ENCODE measurements at regions not wholly inside any gene's neighbourhood (a gene's known extent, or its start where the extent isn't known, plus 50 kb on each side); places are given as distances from the start of the nearest gene placed in this dataset.
"Not testable (repeated sequence)": the region's sequence is repeated elsewhere in the genome, so short reads cannot be mapped to it uniquely, and the experiment has no call there.

GRCh38 chr6:100093405-100093804 is 99.4 kb upstream of the MCHR2 start:
- no peak for DNase-seq (ENCODE audit: low spot score)

- no peak for DNase-seq (ENCODE audit: low spot score)
Observed at GRCh38 chr6:100088009-100088408, 94.0 kb upstream of the MCHR2 start.

- DNase-seq (ENCODE audit: low spot score) = no peak
Observed at GRCh38 chr6:100084991-100085364, 91.0 kb upstream of the MCHR2 start.

- DNase-seq (ENCODE audit: low spot score) = no peak
Observed at GRCh38 chr6:100084316-100084990, 90.4 kb upstream of the MCHR2 start.

- no peak for DNase-seq (ENCODE audit: low spot score)
Observed at GRCh38 chr6:100078509-100078908, 84.5 kb upstream of the MCHR2 start.

DNA sequence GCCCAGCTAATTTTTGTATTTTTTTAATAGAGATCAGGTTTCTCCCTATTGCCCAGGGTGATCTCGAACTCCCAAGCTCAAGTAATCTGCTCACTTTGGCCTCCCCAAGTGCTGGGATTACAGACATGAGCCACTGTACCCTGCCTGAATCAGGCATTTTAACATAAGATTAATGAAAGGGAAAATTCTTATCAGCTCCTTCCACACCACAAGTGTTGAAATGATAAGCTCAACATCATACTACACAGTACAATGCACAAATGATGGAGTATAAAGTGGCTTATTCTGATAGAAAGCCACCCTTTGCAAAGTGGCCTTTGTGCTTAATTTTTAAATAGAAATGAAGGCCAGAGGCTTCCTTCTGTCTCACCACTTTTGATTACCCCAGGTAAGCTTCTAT is 71.3 kb upstream of the MCHR2 start:
- DNase-seq (ENCODE audit: low spot score) = no peak

- DNase-seq (ENCODE audit: low spot score) = no peak
Observed at GRCh38 chr6:100062621-100063020, 68.6 kb upstream of the MCHR2 start.

GRCh38 chr6:100057941-100058340 is 63.9 kb upstream of the MCHR2 start:
- no peak for DNase-seq (ENCODE audit: low spot score)

GRCh38 chr6:100050550-100050949 is 56.5 kb upstream of the MCHR2 start:
- no peak for DNase-seq (ENCODE audit: low spot score)

DNA sequence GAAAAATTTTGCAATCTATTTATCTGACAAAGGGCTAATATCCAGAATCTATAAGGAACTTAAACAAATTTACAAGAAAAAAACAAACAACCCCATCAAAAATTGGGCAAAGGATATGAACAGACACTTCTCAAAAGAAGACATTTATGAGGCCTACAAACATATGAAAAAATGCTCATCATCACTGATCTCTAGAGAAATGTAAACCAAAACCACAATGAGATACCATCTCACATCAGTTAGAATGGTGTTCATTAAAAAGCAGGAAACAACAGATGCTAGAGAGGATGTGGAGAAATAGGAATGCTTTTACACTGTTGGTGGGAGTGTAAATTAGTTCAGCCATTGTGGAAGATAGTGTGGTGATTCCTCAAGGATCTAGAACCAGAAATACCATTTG is 49.9 kb upstream of the MCHR2 start:
- not testable (repeated sequence) for DNase-seq (ENCODE audit: low spot score)

Data from left forelimb (tissue), 1 donor.